GM21381 (cell line): ENCODE measurements at regions not wholly inside any gene's neighbourhood (a gene's known extent, or its start where the extent isn't known, plus 50 kb on each side); places are given as distances from the start of the nearest gene placed in this dataset.
"Not testable (repeated sequence)": the region's sequence is repeated elsewhere in the genome, so short reads cannot be mapped to it uniquely, and the experiment has no call there.

Experiments
- ATAC-seq: cut with Tn5 transposase; IDR thresholded peaks from one replicate; pipeline ENCODE4 v1.9.1; 2021; ENCODE audit warnings: mild to moderate bottlenecking, moderate library complexity; ENCODE audit not compliant: unreplicated experiment

- no peak for ATAC-seq
These were observed 154.4 kb downstream of the OXSM start for GRCh38 chr3:25944329-25944728.

DNA sequence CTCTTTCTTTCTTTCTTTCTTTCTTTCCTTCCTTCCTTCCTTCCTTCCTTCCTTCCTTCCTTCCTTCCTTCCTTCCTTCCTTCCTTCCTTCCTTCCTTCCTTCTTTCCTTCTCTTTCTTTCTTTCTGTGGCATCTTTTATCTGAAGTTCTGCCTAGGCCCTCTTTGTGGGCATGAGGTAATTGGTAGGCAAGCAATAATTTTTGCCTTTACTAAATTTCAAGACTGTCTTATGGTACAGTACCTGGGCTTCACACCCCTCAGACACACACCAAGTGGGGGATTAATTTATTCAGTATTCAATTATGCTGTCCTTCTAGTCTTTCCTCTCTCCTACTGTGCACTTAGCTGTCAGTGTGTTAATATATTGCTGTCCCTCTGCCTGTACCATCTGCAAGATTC is 155.5 kb downstream of the OXSM start:
- no peak for ATAC-seq

- ATAC-seq: no peak
These were observed 155.9 kb downstream of the OXSM start for GRCh38 chr3:25945836-25946235.

- no peak for ATAC-seq
These were observed 162.2 kb downstream of the OXSM start for GRCh38 chr3:25952133-25952532.

GRCh38 chr3:25957026-25957425 is 167.1 kb downstream of the OXSM start:
- ATAC-seq: no peak

GRCh38 chr3:25960776-25961175 is 170.9 kb downstream of the OXSM start:
- no peak for ATAC-seq

DNA sequence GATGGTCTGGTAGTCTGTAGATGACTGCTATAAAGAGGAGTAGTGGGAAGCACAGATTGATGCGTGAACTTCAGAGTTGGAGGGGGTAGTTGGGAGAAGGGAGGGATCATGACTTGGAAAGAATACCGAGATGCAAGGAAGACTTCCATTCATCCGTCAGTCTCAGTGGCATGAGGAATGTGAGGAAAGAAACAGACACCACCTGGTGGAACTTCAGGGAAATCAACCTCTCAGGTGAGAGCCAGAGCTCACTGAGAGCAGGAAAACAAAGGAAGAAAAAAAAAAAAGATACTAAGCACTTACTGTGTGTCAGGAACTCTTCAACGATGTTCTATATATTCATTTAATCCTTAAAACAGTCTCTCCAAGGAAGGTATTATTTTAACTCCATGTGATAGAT is 172.4 kb downstream of the OXSM start:
- ATAC-seq: no peak

GRCh38 chr3:25964141-25964540 is 174.3 kb downstream of the OXSM start:
- no peak for ATAC-seq

- no peak for ATAC-seq
These were observed 177.5 kb downstream of the OXSM start for GRCh38 chr3:25967385-25967784.

DNA sequence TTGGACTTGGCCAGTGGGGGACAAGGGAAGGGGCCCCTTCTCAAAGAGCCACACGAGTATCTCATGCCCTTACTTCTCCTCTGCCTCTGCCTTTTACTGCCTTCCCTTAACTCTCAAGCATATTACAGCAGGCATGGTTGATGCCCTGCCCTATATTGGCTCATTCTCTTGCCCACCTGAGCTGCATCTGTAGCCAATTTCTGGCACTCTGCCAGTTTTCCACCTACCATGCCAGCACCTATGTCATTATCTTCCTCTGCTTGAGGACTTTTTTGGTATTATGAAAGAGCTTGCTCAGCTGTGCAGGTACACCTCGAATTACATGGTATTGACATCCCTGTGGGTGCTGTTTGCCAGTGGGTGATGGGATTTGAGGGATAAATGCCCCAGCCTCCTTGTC is 181.8 kb downstream of the OXSM start:
- ATAC-seq: no peak

- ATAC-seq: no peak
These were observed 183.2 kb downstream of the OXSM start for GRCh38 chr3:25973122-25973521.

GRCh38 chr3:25982756-25983155 is 192.9 kb downstream of the OXSM start:
- no peak for ATAC-seq

GRCh38 chr3:25985621-25986020 is 195.7 kb downstream of the OXSM start:
- no peak for ATAC-seq

- no peak for ATAC-seq
These were observed 202.7 kb downstream of the OXSM start for GRCh38 chr3:25992606-25993005.

GRCh38 chr3:26004172-26004571 is 214.3 kb downstream of the OXSM start:
- no peak for ATAC-seq

DNA sequence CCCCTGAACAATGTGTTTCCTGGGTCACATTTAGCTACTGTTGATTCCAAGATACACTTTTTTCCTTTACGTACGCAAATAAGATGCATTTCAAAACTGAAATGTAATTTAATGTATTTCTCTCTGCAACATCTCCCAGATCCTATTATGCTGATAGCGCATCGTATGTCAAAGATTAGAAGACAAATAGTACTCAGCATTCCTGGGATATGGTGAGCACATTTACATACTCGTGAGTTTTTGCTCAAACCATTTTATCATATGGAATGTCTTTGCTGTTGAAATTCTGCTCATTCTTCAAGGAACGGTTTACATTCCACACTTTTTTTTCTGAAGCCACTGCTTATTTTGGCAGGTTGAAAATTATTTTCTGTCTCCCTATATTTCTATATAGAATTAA is 221.4 kb downstream of the OXSM start:
- no peak for ATAC-seq

DNA sequence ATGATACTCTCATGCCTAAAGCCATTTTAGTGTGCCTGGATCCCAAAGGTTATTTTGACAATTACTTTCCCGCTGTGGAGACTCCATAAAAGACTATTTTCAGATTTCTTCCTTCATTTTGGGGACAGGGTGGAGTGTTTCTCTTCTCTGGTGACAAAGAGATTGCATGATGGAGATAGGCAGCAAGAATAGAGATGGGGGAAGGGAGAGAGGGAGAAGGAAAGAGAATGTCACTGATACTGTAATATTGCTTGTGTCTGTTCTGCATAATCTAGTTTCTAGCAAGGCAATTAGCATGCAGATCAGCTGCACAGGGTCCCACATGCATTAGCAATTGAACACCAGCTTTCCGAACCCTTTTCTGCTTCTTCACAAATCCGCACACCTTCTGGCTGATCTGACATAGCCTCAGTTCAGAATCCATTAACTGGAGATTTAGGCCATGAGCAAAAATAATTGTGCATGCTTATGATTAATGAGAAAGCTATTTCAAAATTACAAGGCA is 222.4 kb downstream of the OXSM start:
- ATAC-seq: no peak

DNA sequence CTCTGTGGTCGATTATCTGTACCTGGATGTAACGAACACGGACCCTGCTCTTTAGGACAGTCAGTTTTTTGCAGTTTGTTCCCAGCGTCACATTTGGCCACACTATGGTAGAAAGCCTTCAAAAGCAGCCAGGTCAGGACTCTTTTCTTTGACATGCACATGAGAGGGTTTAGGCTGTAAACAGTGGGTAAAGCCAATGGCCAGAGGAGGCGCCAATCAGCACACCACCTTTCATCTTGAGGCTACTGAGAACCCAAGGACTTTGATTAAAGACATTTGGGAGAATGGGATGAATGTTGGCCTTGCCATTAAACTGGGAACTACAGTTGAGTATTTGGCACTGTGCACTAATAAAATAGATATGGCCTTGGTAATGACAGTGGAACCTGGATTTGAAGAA is 225.9 kb downstream of the OXSM start:
- ATAC-seq: no peak

DNA sequence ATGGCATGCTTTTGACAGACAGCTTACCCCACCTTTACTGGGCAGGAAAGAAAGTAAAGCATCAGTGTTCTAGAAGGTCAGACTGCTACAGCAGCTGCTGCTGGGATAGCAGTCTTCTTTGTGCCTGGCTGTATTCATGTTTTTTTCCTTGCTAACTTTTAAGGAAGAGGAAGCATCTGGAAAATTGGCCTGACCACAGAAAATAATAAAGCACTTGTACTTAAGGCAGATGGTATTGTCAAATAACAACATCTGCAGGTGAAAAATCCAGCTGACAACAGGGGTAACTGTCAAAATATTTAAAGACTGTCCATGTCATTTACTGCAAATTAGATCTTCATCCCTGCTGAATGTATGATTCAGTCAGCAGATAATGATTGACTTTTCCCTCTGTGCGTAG is 229.0 kb downstream of the OXSM start:
- no peak for ATAC-seq

DNA sequence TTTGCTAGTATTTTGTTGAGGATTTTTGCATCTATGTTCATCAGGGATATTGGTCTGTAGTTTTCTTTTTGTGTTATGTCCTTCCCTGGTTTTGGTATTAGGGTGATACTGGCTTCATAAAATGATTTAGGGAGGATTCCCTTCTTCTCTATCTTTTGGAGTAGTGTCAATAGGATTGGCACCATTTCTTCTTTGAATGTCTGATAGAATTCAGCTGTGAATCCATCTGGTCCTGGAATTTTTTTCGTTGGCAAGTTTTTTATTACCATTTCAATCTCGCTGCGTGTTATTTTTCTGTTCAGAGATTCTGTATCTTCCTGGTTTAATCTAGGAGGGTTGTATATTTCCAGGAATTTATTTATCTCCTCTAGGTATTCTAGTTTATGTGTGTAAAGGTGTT is 234.3 kb downstream of the OXSM start:
- not testable (repeated sequence) for ATAC-seq

- ATAC-seq: no peak
These were observed 239.4 kb downstream of the OXSM start for GRCh38 chr3:26029321-26029720.

DNA sequence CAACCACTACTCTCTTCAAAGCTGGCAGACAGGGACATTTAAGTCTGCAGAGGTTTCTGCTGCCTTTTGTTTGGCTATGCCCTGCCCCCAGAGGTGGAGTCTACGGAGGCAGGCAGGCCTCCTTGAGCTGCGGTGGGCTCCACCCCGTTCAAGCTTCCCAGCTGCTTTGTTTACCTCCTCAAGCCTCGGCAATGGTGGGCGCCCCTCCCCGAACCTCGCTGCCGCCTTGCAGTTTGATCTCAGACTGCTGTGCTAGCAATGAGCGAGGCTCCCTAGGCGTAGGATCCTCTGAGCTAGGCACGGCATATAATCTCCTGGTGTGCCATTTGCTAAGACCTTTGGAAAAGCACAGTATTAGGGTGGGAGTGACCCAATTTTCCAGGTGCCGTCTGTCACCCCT is 252.2 kb downstream of the OXSM start:
- ATAC-seq: not testable (repeated sequence)

DNA sequence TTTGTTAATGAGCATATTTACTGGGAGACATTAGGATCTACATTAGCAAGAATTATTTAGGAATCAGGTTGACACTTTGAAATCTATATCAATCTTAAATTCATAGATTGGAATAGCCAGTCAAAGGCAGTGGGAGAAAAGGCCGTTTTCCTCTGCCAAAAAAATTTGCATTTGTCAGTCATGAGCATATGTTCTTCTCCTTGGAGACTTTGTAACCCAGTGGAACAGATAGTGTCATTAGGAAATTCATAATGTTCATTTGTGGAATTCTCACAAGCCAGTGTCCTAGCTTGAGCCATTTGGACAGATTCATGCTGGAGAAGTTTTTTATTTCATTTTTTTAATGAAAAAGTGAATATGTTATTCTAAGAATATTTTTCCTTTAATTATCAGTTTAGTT is 260.1 kb downstream of the OXSM start:
- no peak for ATAC-seq

DNA sequence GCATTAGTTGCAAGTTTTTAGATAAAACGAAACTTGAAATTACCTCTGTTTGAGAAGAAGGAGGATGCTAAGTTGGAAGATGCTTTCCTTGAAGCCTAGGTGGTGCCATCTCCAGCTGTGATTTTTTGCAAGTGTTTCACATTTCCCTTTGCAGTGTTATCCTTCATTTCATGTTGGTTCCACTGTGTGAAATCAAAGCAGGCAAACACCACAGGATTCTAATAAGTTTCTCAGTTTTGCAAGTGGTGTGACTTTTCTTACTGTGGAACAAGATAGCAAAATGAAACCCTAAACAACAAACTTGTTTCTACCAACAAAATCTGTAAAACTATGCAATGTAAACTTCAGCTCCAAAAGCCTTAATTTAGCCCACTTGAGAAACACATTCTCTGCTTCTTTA is 260.9 kb downstream of the OXSM start:
- no peak for ATAC-seq
